Common myeloid progenitor, CD34-positive (primary cell): ENCODE measurements at regions not wholly inside any gene's neighbourhood (a gene's known extent, or its start where the extent isn't known, plus 50 kb on each side); places are given as distances from the start of the nearest gene placed in this dataset.

Source experiments
- CTCF ChIA-PET: fragments of 350-600 bp; sonication (Branson Sonifier 250); formaldehyde crosslinking; loops from one replicate; lab custom pipeline; 2021; ENCODE audit warnings: antibody characterized with exemption; lab: Charles Lee
- POLR2A ChIA-PET: fragments of 350-600 bp; sonication (Branson Sonifier 250); formaldehyde crosslinking; loops from one replicate; lab custom pipeline; 2021; ENCODE audit warnings: antibody characterized with exemption; lab: Charles Lee
- DNase-seq, 3 donors: peaks; one replicate each; pipeline versions ENCODE4 v3.0.0 to v3.0.0-alpha.2; 2013
- H3K27ac ChIP-seq, 2 experiments: 1 replicate in 1 of 2; 2 replicates in 1 of 2; pipeline ENCODE4 v1.7.0; 2013; ENCODE audit warnings: inconsistent platforms in 2 of 2, low read length in 2 of 2, mild to moderate bottlenecking in 2 of 2, low read depth in 1 of 2, moderate library complexity in 1 of 2; ENCODE audit not compliant: severe bottlenecking in 2 of 2, insufficient read depth in 1 of 2, poor library complexity in 1 of 2
- H3K27me3 ChIP-seq, 5 experiments: replicated peaks in 2 of 5; 1 replicate in 3 of 5; 2 replicates in 2 of 5; pipeline versions ENCODE4 v1.6.1 to v1.7.0; 2013; ENCODE audit warnings: low read length in 4 of 5, mild to moderate bottlenecking in 2 of 5, moderate library complexity in 2 of 5, inconsistent platforms in 1 of 5; ENCODE audit not compliant: insufficient read depth in 5 of 5, control insufficient read depth in 4 of 5
- H3K36me3 ChIP-seq, 4 experiments: 1 replicate in 2 of 4; 2 replicates in 2 of 4; pipeline versions ENCODE4 v1.6.1 to v1.7.0; 2013; ENCODE audit warnings: low read length in 3 of 4, control low read depth in 1 of 4, mild to moderate bottlenecking in 1 of 4; ENCODE audit not compliant: control insufficient read depth in 4 of 4, insufficient read depth in 4 of 4
- H3K4me1 ChIP-seq, 4 experiments: 1 replicate in 3 of 4; 2 replicates in 1 of 4; pipeline versions ENCODE4 v1.6.1 to v1.7.1; 2013; ENCODE audit warnings: low read length in 3 of 4, mild to moderate bottlenecking in 3 of 4, control low read depth in 1 of 4, inconsistent platforms in 1 of 4, moderate library complexity in 1 of 4; ENCODE audit not compliant: control insufficient read depth in 4 of 4, insufficient read depth in 4 of 4; ENCODE audit errors: control extremely low read depth in 1 of 4
- H3K4me3 ChIP-seq, 7 experiments: 1 replicate in 4 of 7; 2 replicates in 3 of 7; pipeline versions ENCODE4 v1.5.1 to v1.7.0; 2013; ENCODE audit warnings: mild to moderate bottlenecking in 7 of 7, low read length in 6 of 7, moderate library complexity in 6 of 7, inconsistent platforms in 2 of 7, low read depth in 2 of 7, control low read depth in 1 of 7; ENCODE audit not compliant: insufficient read depth in 4 of 7, control insufficient read depth in 1 of 7; ENCODE audit errors: extremely low read depth in 1 of 7
- H3K9me3 ChIP-seq, 5 experiments: 1 replicate in 4 of 5; 2 replicates in 1 of 5; pipeline versions ENCODE4 v1.6.1 to v1.7.1; 2013; ENCODE audit warnings: low read length in 4 of 5, mild to moderate bottlenecking in 2 of 5, inconsistent platforms in 1 of 5, low read depth in 1 of 5, moderate library complexity in 1 of 5; ENCODE audit not compliant: control insufficient read depth in 4 of 5, insufficient read depth in 2 of 5; ENCODE audit errors: control extremely low read depth in 1 of 5
- WGBS: methylation state at CpG from one replicate; pipeline ENCODE4 v1.1.5; 2013; ENCODE audit not compliant: insufficient coverage; 5-methylcytosine and 5-hydroxymethylcytosine counted together

GRCh38 chr3:72285502-72285901, 500.6 kb upstream of the PROK2 start:
- DNase-seq, result no peak
- no peak overlapping the region for H3K4me3 ChIP-seq
- H3K36me3 ChIP-seq, result no peaks in the 10 kb centered on the region
- no peak overlapping the region for H3K27ac ChIP-seq
- H3K9me3 ChIP-seq, result peaks cover 0 to 7% (median 0%) of the 10 kb centered on the region in 5 experiments
- POLR2A ChIA-PET, result no interaction called here
- peaks cover 8 to 47% (median 40%) of the 10 kb centered on the region in 4 experiments for H3K4me1 ChIP-seq
- WGBS, result 100% methylated on average over 1 of the region's 3 CpGs
- H3K27me3 ChIP-seq, result no peaks in the 10 kb centered on the region
- CTCF ChIA-PET, result interaction anchor here (0.9 to 1.5 kb wide), 5 partner anchors 16 to 533 kb away, joined by 3 read pairs; no protein-coding TSS in a partner anchor

GRCh38 chr3:72284471-72284870, 499.5 kb upstream of the PROK2 start:
- ChIA-PET CTCF (interaction anchor here (0.9 to 1.5 kb wide), 2 partner anchors 15 to 19 kb away, joined by 3 read pairs; no protein-coding TSS in a partner anchor), POLR2A (interaction anchor here (0.6 kb wide), 2 partner anchors 129 to 160 kb away, joined by 3 to 5 read pairs; no protein-coding TSS in a partner anchor)
- no peaks in the 10 kb centered on the region for H3K36me3 ChIP-seq
- peaks cover 0 to 7% (median 0%) of the 10 kb centered on the region in 5 experiments for H3K9me3 ChIP-seq
- H3K27ac ChIP-seq, result no peak overlapping the region
- no peaks in the 10 kb centered on the region for H3K27me3 ChIP-seq
- no peak for DNase-seq
- 89% methylated on average over 4 of the region's 5 CpGs for WGBS
- no peak overlapping the region for H3K4me3 ChIP-seq
- peaks cover 5 to 46% (median 36%) of the 10 kb centered on the region in 4 experiments for H3K4me1 ChIP-seq

GRCh38 chr3:72282918-72283317, 498.0 kb upstream of the PROK2 start:
- peak in 2 of 3 donors; percentile 51 to 65 for DNase-seq
- no peak overlapping the region for H3K4me3 ChIP-seq
- H3K4me1 ChIP-seq, result peaks cover 5 to 31% (median 20%) of the 10 kb centered on the region in 4 experiments
- ChIA-PET CTCF (interaction anchor here (0.6 to 1.9 kb wide), 4 partner anchors 10 to 87 kb away, joined by 3 to 6 read pairs (median 3); no protein-coding TSS in a partner anchor), POLR2A (no interaction called here)
- WGBS, result 73% methylated on average over 1 of the region's 3 CpGs
- H3K9me3 ChIP-seq, result peaks cover 0 to 7% (median 0%) of the 10 kb centered on the region in 5 experiments
- no peak overlapping the region for H3K27ac ChIP-seq
- no peaks in the 10 kb centered on the region for H3K36me3 ChIP-seq
- no peaks in the 10 kb centered on the region for H3K27me3 ChIP-seq

GRCh38 chr3:72281551-72281950, 496.6 kb upstream of the PROK2 start:
- Histone ChIP-seq H3K36me3 (no peaks in the 10 kb centered on the region), H3K9me3 (peaks cover 0 to 7% (median 0%) of the 10 kb centered on the region in 5 experiments), H3K27ac (no peak overlapping the region), H3K4me3 (no peak overlapping the region), H3K4me1 (peaks cover 5 to 24% (median 17%) of the 10 kb centered on the region in 4 experiments), H3K27me3 (no peaks in the 10 kb centered on the region)
- no peak for DNase-seq
- 74% methylated on average over 5 of the region's 5 CpGs for WGBS
- POLR2A ChIA-PET, result no interaction called here
- CTCF ChIA-PET, result interaction anchor here (0.9 to 1.9 kb wide), 3 partner anchors 19 to 66 kb away, joined by 3 to 6 read pairs (median 6); no protein-coding TSS in a partner anchor

- Histone ChIP-seq H3K27ac (no peak overlapping the region), H3K36me3 (no peaks in the 10 kb centered on the region), H3K4me1 (peaks cover 5 to 24% (median 17%) of the 10 kb centered on the region in 4 experiments), H3K27me3 (no peaks in the 10 kb centered on the region), H3K4me3 (peak overlapping the region in 1 of 7 experiments; percentile 38), H3K9me3 (peaks cover 0 to 7% (median 0%) of the 10 kb centered on the region in 5 experiments)
- CTCF ChIA-PET, result interaction anchor here (0.7 to 2.0 kb wide), 7 partner anchors 8 to 541 kb away, joined by 3 to 9 read pairs (median 4); no protein-coding TSS in a partner anchor
- 5% methylated on average over 4 of the region's 6 CpGs for WGBS
- peak; percentile 41 to 89 (median 75) for DNase-seq
- POLR2A ChIA-PET, result interaction anchor here (0.9 kb wide), 1 partner anchor 9 kb away, joined by 3 read pairs; no protein-coding TSS in a partner anchor
Measured at GRCh38 chr3:72280876-72281275, 495.9 kb upstream of the PROK2 start.

- H3K4me3 ChIP-seq, result no peak overlapping the region
- no peaks in the 10 kb centered on the region for H3K27me3 ChIP-seq
- no peaks in the 10 kb centered on the region for H3K36me3 ChIP-seq
- ChIA-PET CTCF (interaction anchor here (0.7 to 2.0 kb wide), 7 partner anchors 9 to 385 kb away, joined by 3 to 9 read pairs (median 3); no protein-coding TSS in a partner anchor), POLR2A (interaction anchor here (1.1 kb wide), 1 partner anchor 9 kb away, joined by 8 read pairs; no protein-coding TSS in a partner anchor)
- DNase-seq, result no peak
- 91% methylated on average over 5 of the region's 6 CpGs for WGBS
- H3K27ac ChIP-seq, result no peak overlapping the region
- H3K4me1 ChIP-seq, result peaks cover 5 to 30% (median 24%) of the 10 kb centered on the region in 4 experiments
- peaks cover 0 to 7% (median 0%) of the 10 kb centered on the region in 5 experiments for H3K9me3 ChIP-seq
Measured at GRCh38 chr3:72279631-72280041, 494.7 kb upstream of the PROK2 start.
